ENCODE measurements at regions not wholly inside any gene's neighbourhood (a gene's known extent, or its start where the extent isn't known, plus 50 kb on each side); places are given as distances from the start of the nearest gene placed in this dataset.

GRCh38 chr1:219439376-219439775, 173.5 kb downstream of the ZC3H11B start:
- ChIA-PET POLR2A (ENCODE audit: partially characterized antibody) (no interaction called here), CTCF (ENCODE audit: partially characterized antibody) (no interaction called here)
- Histone ChIP-seq H3K23ac (ENCODE audit: insufficient read length) (no peak overlapping the region), H2BK20ac (ENCODE audit: low read length) (no peak overlapping the region), H3K79me1 (ENCODE audit: low read depth, low read length) (no peaks in the 10 kb centered on the region), H3K18ac (ENCODE audit: extremely low read depth, low read length) (no peak overlapping the region), H3K27ac (ENCODE audit: low read depth, low read length) (no peak overlapping the region), H2BK15ac (ENCODE audit: low read length) (no peak overlapping the region), H3K27me3 (replicated peaks in 1 of 4; ENCODE audit: control insufficient read depth in 3 of 4, extremely low read depth in 1 of 4, insufficient read depth in 3 of 4, low read length in 3 of 4) (no peaks in the 10 kb centered on the region), H3K4me2 (ENCODE audit: insufficient read depth in 1 of 2, low read depth in 2 of 2, low read length in 2 of 2) (no peak overlapping the region), H2AK5ac (ENCODE audit: low read depth, low read length) (no peak overlapping the region), H3K4me3 (ENCODE audit: extremely low read depth in 1 of 4, insufficient read depth in 2 of 4, low read depth in 3 of 4, low read length in 4 of 4) (no peak overlapping the region), H4K5ac (ENCODE audit: insufficient read length, low read depth, low read length) (no peak overlapping the region), H2BK12ac (ENCODE audit: low read depth, low read length) (no peak overlapping the region), H2AFZ (ENCODE audit: low read length) (no peak overlapping the region), H4K91ac (replicated peaks; ENCODE audit: insufficient read length, low read length) (no peak overlapping the region), H3K4me1 (replicated peaks in 1 of 4; ENCODE audit: control insufficient read depth in 3 of 4, insufficient read depth in 4 of 4, low read length in 3 of 4) (no peaks in the 10 kb centered on the region), H3K9ac (replicated peaks in 1 of 4; ENCODE audit: extremely low read depth in 1 of 4, low read depth in 3 of 4, low read length in 3 of 4) (no peak overlapping the region), H4K8ac (ENCODE audit: extremely low read depth, insufficient read depth, low read length) (no peak overlapping the region), H3K4ac (replicated peaks; ENCODE audit: insufficient read length, low read depth, low read length) (no peak overlapping the region), H4K20me1 (replicated peaks in 1 of 2; ENCODE audit: control insufficient read depth in 1 of 2, insufficient read depth in 2 of 2, low read length in 2 of 2) (no peaks in the 10 kb centered on the region), H3K23me2 (ENCODE audit: low read depth, low read length) (no peaks in the 10 kb centered on the region), H2BK5ac (ENCODE audit: low read depth, low read length) (no peak overlapping the region), H3K14ac (ENCODE audit: insufficient read length) (no peak overlapping the region), H3K56ac (replicated peaks; ENCODE audit: insufficient read length, low read depth, low read length) (no peak overlapping the region), H3K36me3 (ENCODE audit: control insufficient read depth in 2 of 4, insufficient read depth in 4 of 4, low read length in 3 of 4) (no peaks in the 10 kb centered on the region), H3K9me3 (ENCODE audit: insufficient read depth in 2 of 2, low read depth in 1 of 2, low read length in 1 of 2) (no peaks in the 10 kb centered on the region), H2BK120ac (replicated peaks; ENCODE audit: low read depth, low read length) (no peak overlapping the region), H3K79me2 (ENCODE audit: control insufficient read depth in 1 of 2, insufficient read depth in 2 of 2, low read length in 2 of 2) (no peaks in the 10 kb centered on the region)
- WGBS, 2 experiments (ENCODE audit: extremely low coverage in 1 of 2, insufficient coverage in 1 of 2, insufficient read length in 1 of 2, insufficient replicate concordance in 2 of 2, low coverage in 1 of 2, low lambda C conversion rate in 2 of 2, missing lambda C conversion rate in 1 of 2) = 90% methylated on average over 2 of the region's 2 CpGs; no CpG with 5 or more reads in 1 of the 2 experiments
- TF ChIP-seq BRCA1 (IDR thresholded peaks at IDR 0.05; ENCODE audit: low read depth, low read length) = no peak
- no peak for TF ChIP-seq CBX8 (IDR thresholded peaks at IDR 0.05; ENCODE audit: borderline replicate concordance, low read depth, low read length)
- no peak for TF ChIP-seq SUZ12 (IDR thresholded peaks at IDR 0.05; ENCODE audit: low read length)
- no peak for TF ChIP-seq MAX (IDR thresholded peaks at IDR 0.05)
- no peak for TF ChIP-seq CTCF (IDR thresholded peaks at IDR 0.05; ENCODE audit: control extremely low read depth in 1 of 3, insufficient read depth in 1 of 3, low read depth in 1 of 3, low read length in 3 of 3)
- no peak for TF ChIP-seq KDM1A (IDR thresholded peaks at IDR 0.05; ENCODE audit: borderline replicate concordance, low read length)
- FAIRE-seq (no peak), DNase-seq (ENCODE audit: low read depth in 1 of 2, low spot score in 2 of 2) (no peak)
